ENCODE measurements at regions not wholly inside any gene's neighbourhood (a gene's known extent, or its start where the extent isn't known, plus 50 kb on each side); places are given as distances from the start of the nearest gene placed in this dataset.

DNA sequence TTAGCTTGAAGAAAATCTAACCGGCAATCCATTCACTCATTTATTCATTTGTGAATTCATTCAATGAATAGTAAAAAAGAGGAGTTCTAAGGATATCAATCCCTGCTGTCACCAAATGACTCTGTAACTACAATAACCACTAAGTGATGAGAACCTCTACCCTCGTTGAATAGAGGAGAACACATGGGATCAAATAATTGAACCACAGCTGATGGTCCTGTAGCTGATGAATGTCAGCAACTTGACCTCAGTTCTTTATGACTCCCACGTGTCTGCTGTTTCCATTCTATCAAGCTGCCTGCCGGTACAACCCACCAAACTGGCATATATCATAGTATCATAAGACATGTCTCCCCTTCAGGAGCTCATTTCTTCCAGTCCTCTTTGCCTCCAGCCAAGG lies 150.3 kb downstream of the PTGER3 start:
- ATAC-seq (ENCODE audit: poor library complexity) (no peak), DNase-seq (no peak)
- Histone ChIP-seq H3K4me3 (ENCODE audit: low read length) (no peak overlapping the region), H3K27me3 (ENCODE audit: control insufficient read depth in 1 of 2, insufficient read depth in 2 of 2, low read length in 2 of 2) (no peaks in the 10 kb centered on the region), H3K27ac (ENCODE audit: low read depth in 1 of 2, low read length in 2 of 2) (no peak overlapping the region), H3K9me3 (ENCODE audit: control insufficient read depth in 1 of 2, insufficient read depth in 1 of 2, low read length in 2 of 2) (no peaks in the 10 kb centered on the region), H3K4me1 (ENCODE audit: insufficient read depth, low read length) (no peaks in the 10 kb centered on the region), H3K36me3 (ENCODE audit: insufficient read depth, low read length) (no peaks in the 10 kb centered on the region)
- no peak overlapping the region for H3K4me3 Mint-ChIP-seq
- POLR2A ChIA-PET, result no interaction called here
- H3K36me3 Mint-ChIP-seq (ENCODE audit: low read depth), result no peaks in the 10 kb centered on the region
- H3K27me3 Mint-ChIP-seq, result no peaks in the 10 kb centered on the region
- intact Hi-C loops (cut with DNase I, micrococcal nuclease), result no loop called here
- H3K9me3 Mint-ChIP-seq, result no peaks in the 10 kb centered on the region
- no peak overlapping the region for H3K27ac Mint-ChIP-seq
- no peaks in the 10 kb centered on the region for H3K4me1 Mint-ChIP-seq (ENCODE audit: low read depth)
- no peak for TF ChIP-seq CTCF (IDR thresholded peaks at IDR 0.05)
- CTCF ChIA-PET, result interaction anchor here (1.7 kb wide), 1 partner anchor 27 kb away, joined by 3 read pairs; no protein-coding TSS in a partner anchor

DNA sequence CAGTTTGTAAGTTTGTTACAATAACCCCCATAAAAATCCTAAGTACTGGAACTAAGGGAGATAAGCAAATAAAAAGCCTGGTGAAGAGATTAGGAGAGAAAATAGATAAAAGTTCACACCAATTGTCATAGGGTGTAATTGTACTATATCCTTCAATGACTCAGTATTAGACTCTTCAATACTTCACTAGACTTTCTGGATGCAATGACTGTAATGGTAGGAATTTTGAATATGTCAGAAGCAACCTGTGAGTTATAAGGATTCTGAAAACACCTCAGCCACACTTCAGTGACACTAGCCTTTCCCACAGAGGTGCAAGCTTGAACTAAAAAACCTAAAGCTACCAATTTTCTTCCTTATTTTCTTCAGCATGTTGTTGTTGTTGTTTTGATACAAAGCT lies 147.9 kb downstream of the PTGER3 start:
- H3K9me3 Mint-ChIP-seq, result no peaks in the 10 kb centered on the region
- no peak overlapping the region for H3K4me3 Mint-ChIP-seq
- no peaks in the 10 kb centered on the region for H3K36me3 ChIP-seq (ENCODE audit: insufficient read depth, low read length)
- ATAC-seq (ENCODE audit: poor library complexity) (no peak), DNase-seq (no peak)
- no peaks in the 10 kb centered on the region for H3K4me1 ChIP-seq (ENCODE audit: insufficient read depth, low read length)
- intact Hi-C loops (cut with DNase I, micrococcal nuclease), result no loop called here
- ChIA-PET POLR2A (no interaction called here), CTCF (no interaction called here)
- no peak overlapping the region for H3K4me3 ChIP-seq (ENCODE audit: low read length)
- H3K27ac ChIP-seq (ENCODE audit: low read depth in 1 of 2, low read length in 2 of 2), result no peak overlapping the region
- no peaks in the 10 kb centered on the region for H3K27me3 Mint-ChIP-seq
- H3K27ac Mint-ChIP-seq, result no peak overlapping the region
- no peak for TF ChIP-seq CTCF (IDR thresholded peaks at IDR 0.05)
- H3K36me3 Mint-ChIP-seq (ENCODE audit: low read depth), result no peaks in the 10 kb centered on the region
- H3K27me3 ChIP-seq (ENCODE audit: control insufficient read depth in 1 of 2, insufficient read depth in 2 of 2, low read length in 2 of 2), result no peaks in the 10 kb centered on the region
- no peaks in the 10 kb centered on the region for H3K4me1 Mint-ChIP-seq (ENCODE audit: low read depth)
- no peaks in the 10 kb centered on the region for H3K9me3 ChIP-seq (ENCODE audit: control insufficient read depth in 1 of 2, insufficient read depth in 1 of 2, low read length in 2 of 2)

DNA sequence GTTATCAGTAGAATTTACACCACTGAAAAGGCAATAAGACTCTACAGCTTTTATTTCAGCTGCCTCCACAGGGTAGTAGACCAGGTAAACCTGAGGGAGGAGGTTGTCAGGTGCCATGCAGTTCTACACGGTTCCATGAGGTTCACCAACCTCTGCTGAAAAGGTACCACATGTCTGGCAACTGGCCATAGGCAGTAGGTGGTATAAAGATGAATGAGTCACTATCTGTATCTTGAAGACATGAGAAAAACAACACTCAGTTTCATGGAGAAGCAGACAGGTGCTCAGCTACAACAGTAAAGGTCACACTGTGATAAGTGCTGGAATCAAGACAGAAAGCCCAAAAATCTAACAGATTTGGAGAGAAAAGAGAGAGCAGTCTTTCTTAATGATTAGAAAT lies 145.4 kb downstream of the PTGER3 start:
- intact Hi-C loops (cut with DNase I, micrococcal nuclease), result no loop called here
- H3K36me3 Mint-ChIP-seq (ENCODE audit: low read depth), result no peaks in the 10 kb centered on the region
- DNase-seq (no peak), ATAC-seq (ENCODE audit: poor library complexity) (no peak)
- H3K4me1 ChIP-seq (ENCODE audit: insufficient read depth, low read length), result no peaks in the 10 kb centered on the region
- peaks cover 0 to 5% of the 10 kb centered on the region in 2 experiments for H3K9me3 ChIP-seq (ENCODE audit: control insufficient read depth in 1 of 2, insufficient read depth in 1 of 2, low read length in 2 of 2)
- H3K27me3 ChIP-seq (ENCODE audit: control insufficient read depth in 1 of 2, insufficient read depth in 2 of 2, low read length in 2 of 2), result no peaks in the 10 kb centered on the region
- no peaks in the 10 kb centered on the region for H3K27me3 Mint-ChIP-seq
- TF ChIP-seq CTCF (IDR thresholded peaks at IDR 0.05), result no peak
- no peaks in the 10 kb centered on the region for H3K9me3 Mint-ChIP-seq
- H3K27ac Mint-ChIP-seq, result no peak overlapping the region
- no peak overlapping the region for H3K4me3 ChIP-seq (ENCODE audit: low read length)
- no peaks in the 10 kb centered on the region for H3K4me1 Mint-ChIP-seq (ENCODE audit: low read depth)
- no peaks in the 10 kb centered on the region for H3K36me3 ChIP-seq (ENCODE audit: insufficient read depth, low read length)
- H3K27ac ChIP-seq (ENCODE audit: low read depth in 1 of 2, low read length in 2 of 2), result no peak overlapping the region
- ChIA-PET POLR2A (no interaction called here), CTCF (no interaction called here)
- H3K4me3 Mint-ChIP-seq, result no peak overlapping the region

Measured in CD4-positive, alpha-beta T cell (primary cell).